K562 (cell line): ENCODE measurements at regions not wholly inside any gene's neighbourhood (a gene's known extent, or its start where the extent isn't known, plus 50 kb on each side); places are given as distances from the start of the nearest gene placed in this dataset.

Source experiments
- BRD4 ChIP-seq: fragments of 200-600 bp; sonication (generic); IDR thresholded peaks from 2 replicates; pipeline ENCODE4 v1.6.1; 2017; ENCODE audit warnings: inconsistent platforms
- CEBPG ChIP-seq, 3 experiments: fragments of 200-800 bp in 1 of 3; sonication (Bioruptor generic) in 1 of 3; sonication (generic) in 1 of 3; formaldehyde crosslinking in 1 of 3; IDR thresholded peaks in 2 of 3; conservative IDR thresholded peaks in 1 of 3; 2 replicates each; pipeline versions ENCODE4 v1.6.1 to v1.8.0; 2016 to 2022; ENCODE audit warnings: missing compliant biosample characterization in 2 of 3, missing genetic modification characterization in 2 of 3, mild to moderate bottlenecking in 1 of 3, missing genetic modification reagents in 1 of 3
- CEBPZ ChIP-seq: fragments of 150-350 bp; IDR thresholded peaks from 2 replicates; pipeline ENCODE4 v1.6.1; 2014; ENCODE audit warnings: low read depth, mild to moderate bottlenecking, low read length, borderline replicate concordance
- DACH1 ChIP-seq: fragments of 450-650 bp; IDR thresholded peaks from 2 replicates; pipeline ENCODE4 v1.6.1; 2018; ENCODE audit not compliant: partially characterized antibody
- ETV6 ChIP-seq, 3 experiments: fragments of 150-350 bp in 1 of 3; sonication (generic) in 1 of 3; formaldehyde crosslinking in 1 of 3; IDR thresholded peaks; 2 replicates each; pipeline versions ENCODE4 v1.6.1 to v1.8.0; 2014 to 2022; ENCODE audit warnings: borderline replicate concordance in 2 of 3, low read depth in 2 of 3, antibody characterized with exemption in 1 of 3, low read length in 1 of 3, mild to moderate bottlenecking in 1 of 3, missing genetic modification reagents in 1 of 3
- FIP1L1 ChIP-seq: fragments of 200-400 bp; formaldehyde crosslinking; IDR thresholded peaks from 2 replicates; pipeline ENCODE4 v1.6.1; 2018; ENCODE audit warnings: mild to moderate bottlenecking, low read depth, low read length; ENCODE audit not compliant: poor library complexity, severe bottlenecking
- JUN ChIP-seq, 2 experiments: sonication (generic) in 1 of 2; formaldehyde crosslinking in 1 of 2; IDR thresholded peaks; 2 replicates each; pipeline versions ENCODE4 v1.6.1 to v1.8.0; 2012 to 2022; ENCODE audit warnings: borderline replicate concordance in 2 of 2, mild to moderate bottlenecking in 2 of 2, improper control_type of control experiment in 1 of 2, low read depth in 1 of 2, low read length in 1 of 2, missing genetic modification reagents in 1 of 2
- KLF1 ChIP-seq: fragments of 450-650 bp; IDR thresholded peaks from 2 replicates; pipeline ENCODE4 v1.6.1; 2016; ENCODE audit warnings: missing genetic modification characterization, missing compliant biosample characterization
- NFRKB ChIP-seq: fragments of 450-650 bp; IDR thresholded peaks from 2 replicates; pipeline ENCODE4 v1.6.1; 2016; ENCODE audit warnings: low read depth
- RCOR1 ChIP-seq, 2 experiments: IDR thresholded peaks; 2 replicates each; pipeline ENCODE4 v1.6.1; 2012; ENCODE audit warnings: low read depth in 2 of 2, low read length in 2 of 2, borderline replicate concordance in 1 of 2, improper control_type of control experiment in 1 of 2
- SIN3B ChIP-seq: fragments of 450-650 bp; IDR thresholded peaks from 2 replicates; pipeline ENCODE4 v1.6.1; 2017; ENCODE audit warnings: low read depth, mild to moderate bottlenecking, moderate library complexity
- ZBTB8A ChIP-seq: fragments of 450-650 bp; IDR thresholded peaks from 2 replicates; pipeline ENCODE4 v1.6.1; 2018; ENCODE audit warnings: mild to moderate bottlenecking, moderate library complexity; ENCODE audit not compliant: partially characterized antibody
- ZNF347 ChIP-seq: fragments of 450-650 bp; formaldehyde crosslinking; IDR thresholded peaks from 2 replicates; pipeline ENCODE4 v1.4.0; 2020; ENCODE audit warnings: low read depth, mild to moderate bottlenecking, moderate library complexity
- ZNF41 ChIP-seq: fragments of 250-450 bp; sonication (Bioruptor Pico); conservative IDR thresholded peaks from 2 replicates; pipeline ENCODE4 v1.4.0; 2020; ENCODE audit warnings: mild to moderate bottlenecking
- TF ChIP-seq, protein P1 (sequence below): IDR thresholded peaks from 2 replicates; pipeline ENCODE4 v1.6.1; 2012; ENCODE audit warnings: low read depth, low read length, improper control_type of control experiment, borderline replicate concordance
- TF ChIP-seq, protein P2 (sequence below): fragments of 450-650 bp; IDR thresholded peaks from 2 replicates; pipeline ENCODE4 v1.6.1; 2016; ENCODE audit warnings: mild to moderate bottlenecking

DNA sequence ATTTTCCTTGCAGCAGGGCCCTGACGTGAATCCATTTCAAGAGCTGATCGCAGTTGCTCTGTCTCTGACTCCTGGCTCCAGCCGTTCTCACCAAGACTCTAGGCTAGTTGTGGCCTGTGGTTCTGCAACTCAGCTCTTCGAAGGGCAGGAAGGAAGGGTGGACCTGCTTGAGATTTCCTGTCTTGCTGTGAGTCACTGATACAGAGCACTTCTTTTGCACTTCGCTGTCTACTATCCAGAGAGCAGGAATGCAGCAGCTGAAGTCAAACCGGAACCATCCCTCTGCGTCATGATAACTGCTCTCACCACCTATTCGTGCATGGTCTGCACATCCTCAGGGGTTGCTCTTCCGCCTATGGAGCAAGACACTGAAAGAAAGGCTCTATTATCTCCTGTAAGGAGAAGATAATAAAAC, 59.7 kb downstream of the RAP2B start (continued):
- TF ChIP-seq CEBPZ = no peak
- peak in 1 of 2 experiments; percentile 54; a peak in 1 of 4 replicates for TF ChIP-seq ETV6 (IDR thresholded peaks at IDR 0.05; ENCODE audit: borderline replicate concordance in 1 of 2, low read depth in 2 of 2, low read length in 1 of 2)
- no peak for TF ChIP-seq ETV6 (CRISPR knock-in tag; IDR thresholded peaks at IDR 0.05; ENCODE audit: borderline replicate concordance)
- TF ChIP-seq KLF1 (tag) = 0 out of 2 replicates have a peak, but pooled peaks have one; percentile 40
- TF ChIP-seq DACH1 = no peak
- TF ChIP-seq SIN3B = no peak
- no peak for TF ChIP-seq ZNF41 (CRISPR knock-in tag)
- TF ChIP-seq BRD4 = no peak
- no peak for TF ChIP-seq ZBTB8A
- peak; percentile 71; the same call in 1 of the 2 replicates for TF ChIP-seq CEBPG (CRISPR knock-in tag; IDR thresholded peaks at IDR 0.05)
- no peak; a peak in 1 of 4 replicates for TF ChIP-seq CEBPG (tag; conservative IDR thresholded peaks at IDR 0.05 in 1 of 2, IDR thresholded peaks at IDR 0.05 in 1 of 2)
- no peak for TF ChIP-seq ZNF347 (CRISPR knock-in tag)
- peak; percentile 51; the same call in 1 of the 2 replicates for TF ChIP-seq NFRKB
- TF ChIP-seq FIP1L1 = no peak
- peak; percentile 73 for TF ChIP-seq JUN (IDR thresholded peaks at IDR 0.05; ENCODE audit: borderline replicate concordance, low read depth, low read length)
- TF ChIP-seq JUN (CRISPR knock-in tag; IDR thresholded peaks at IDR 0.05; ENCODE audit: borderline replicate concordance) = no peak
- TF ChIP-seq, protein P1, sequence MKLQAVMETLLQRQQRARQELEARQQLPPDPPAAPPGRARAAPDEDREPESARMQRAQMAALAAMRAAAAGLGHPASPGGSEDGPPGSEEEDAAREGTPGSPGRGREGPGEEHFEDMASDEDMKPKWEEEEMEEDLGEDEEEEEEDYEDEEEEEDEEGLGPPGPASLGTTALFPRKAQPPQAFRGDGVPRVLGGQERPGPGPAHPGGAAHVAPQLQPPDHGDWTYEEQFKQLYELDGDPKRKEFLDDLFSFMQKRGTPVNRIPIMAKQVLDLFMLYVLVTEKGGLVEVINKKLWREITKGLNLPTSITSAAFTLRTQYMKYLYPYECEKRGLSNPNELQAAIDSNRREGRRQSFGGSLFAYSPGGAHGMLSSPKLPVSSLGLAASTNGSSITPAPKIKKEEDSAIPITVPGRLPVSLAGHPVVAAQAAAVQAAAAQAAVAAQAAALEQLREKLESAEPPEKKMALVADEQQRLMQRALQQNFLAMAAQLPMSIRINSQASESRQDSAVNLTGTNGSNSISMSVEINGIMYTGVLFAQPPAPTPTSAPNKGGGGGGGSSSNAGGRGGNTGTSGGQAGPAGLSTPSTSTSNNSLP = 0 out of 2 replicates have a peak, but pooled peaks have one; percentile 16
- TF ChIP-seq RCOR1 (IDR thresholded peaks at IDR 0.05; ENCODE audit: borderline replicate concordance in 1 of 2, low read depth in 2 of 2, low read length in 2 of 2) = peak in 1 of 2 experiments; percentile 91; a peak in 2 of 4 replicates
- TF ChIP-seq, protein P2, sequence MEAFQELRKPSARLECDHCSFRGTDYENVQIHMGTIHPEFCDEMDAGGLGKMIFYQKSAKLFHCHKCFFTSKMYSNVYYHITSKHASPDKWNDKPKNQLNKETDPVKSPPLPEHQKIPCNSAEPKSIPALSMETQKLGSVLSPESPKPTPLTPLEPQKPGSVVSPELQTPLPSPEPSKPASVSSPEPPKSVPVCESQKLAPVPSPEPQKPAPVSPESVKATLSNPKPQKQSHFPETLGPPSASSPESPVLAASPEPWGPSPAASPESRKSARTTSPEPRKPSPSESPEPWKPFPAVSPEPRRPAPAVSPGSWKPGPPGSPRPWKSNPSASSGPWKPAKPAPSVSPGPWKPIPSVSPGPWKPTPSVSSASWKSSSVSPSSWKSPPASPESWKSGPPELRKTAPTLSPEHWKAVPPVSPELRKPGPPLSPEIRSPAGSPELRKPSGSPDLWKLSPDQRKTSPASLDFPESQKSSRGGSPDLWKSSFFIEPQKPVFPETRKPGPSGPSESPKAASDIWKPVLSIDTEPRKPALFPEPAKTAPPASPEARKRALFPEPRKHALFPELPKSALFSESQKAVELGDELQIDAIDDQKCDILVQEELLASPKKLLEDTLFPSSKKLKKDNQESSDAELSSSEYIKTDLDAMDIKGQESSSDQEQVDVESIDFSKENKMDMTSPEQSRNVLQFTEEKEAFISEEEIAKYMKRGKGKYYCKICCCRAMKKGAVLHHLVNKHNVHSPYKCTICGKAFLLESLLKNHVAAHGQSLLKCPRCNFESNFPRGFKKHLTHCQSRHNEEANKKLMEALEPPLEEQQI = peak; percentile 75
